ENCODE measurements at regions not wholly inside any gene's neighbourhood (a gene's known extent, or its start where the extent isn't known, plus 50 kb on each side); places are given as distances from the start of the nearest gene placed in this dataset.
"Not testable (repeated sequence)": the region's sequence is repeated elsewhere in the genome, so short reads cannot be mapped to it uniquely, and the experiment has no call there.

DNA sequence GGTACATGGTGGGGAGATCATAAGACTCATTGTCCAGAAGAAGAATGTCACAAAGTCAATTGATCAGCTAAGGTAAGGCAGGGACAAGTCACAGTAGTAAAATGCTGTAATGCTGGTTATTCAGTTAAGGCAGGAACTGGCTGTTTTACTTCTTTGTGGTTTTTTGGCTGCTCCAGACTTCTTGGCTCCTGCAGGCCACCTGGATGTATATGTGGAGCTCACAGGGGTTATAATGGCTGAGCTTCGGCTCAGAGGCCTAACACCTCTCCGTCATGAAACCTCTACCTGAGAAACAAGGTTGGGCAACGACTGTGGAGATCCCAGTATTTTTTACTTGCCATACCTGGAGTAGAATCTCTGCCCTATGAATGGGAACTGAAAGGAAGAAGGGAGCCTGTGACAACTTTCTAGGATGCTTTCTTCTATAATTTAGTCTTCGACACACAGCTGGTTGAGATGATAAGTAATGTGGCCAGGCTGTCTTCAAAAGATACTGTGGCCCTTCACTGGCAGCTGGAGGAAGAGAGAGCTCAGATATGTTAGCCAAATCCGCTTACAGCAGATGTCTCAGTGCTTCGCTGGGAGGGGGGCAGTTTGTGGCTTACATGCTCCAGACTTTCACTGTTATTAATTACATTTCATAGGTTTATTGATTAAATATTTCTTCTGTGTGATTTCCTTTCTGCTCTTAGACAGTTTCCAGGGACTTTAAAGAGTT, 887.8 kb downstream of the IGSF11 start:
- DNase-seq = no peak

DNA sequence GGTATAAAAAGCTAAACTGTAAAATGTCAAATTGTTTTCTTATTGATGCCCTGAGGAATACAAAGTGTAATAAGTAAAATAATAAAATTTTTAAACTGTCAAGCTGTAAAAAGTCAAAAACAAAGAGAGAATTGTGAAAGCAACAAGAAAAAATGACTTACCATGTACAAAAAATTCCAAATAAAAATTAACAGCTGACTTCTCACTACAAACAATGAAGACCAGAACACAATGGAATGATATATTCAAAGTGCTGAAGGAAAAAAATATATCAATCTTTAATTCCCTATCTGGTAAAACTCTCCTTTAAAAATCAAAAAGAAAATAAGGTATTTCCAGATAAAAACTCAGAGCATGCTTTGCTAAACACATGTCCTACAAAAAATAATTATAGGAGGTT, 883.5 kb downstream of the IGSF11 start:
- no peak for DNase-seq

DNA sequence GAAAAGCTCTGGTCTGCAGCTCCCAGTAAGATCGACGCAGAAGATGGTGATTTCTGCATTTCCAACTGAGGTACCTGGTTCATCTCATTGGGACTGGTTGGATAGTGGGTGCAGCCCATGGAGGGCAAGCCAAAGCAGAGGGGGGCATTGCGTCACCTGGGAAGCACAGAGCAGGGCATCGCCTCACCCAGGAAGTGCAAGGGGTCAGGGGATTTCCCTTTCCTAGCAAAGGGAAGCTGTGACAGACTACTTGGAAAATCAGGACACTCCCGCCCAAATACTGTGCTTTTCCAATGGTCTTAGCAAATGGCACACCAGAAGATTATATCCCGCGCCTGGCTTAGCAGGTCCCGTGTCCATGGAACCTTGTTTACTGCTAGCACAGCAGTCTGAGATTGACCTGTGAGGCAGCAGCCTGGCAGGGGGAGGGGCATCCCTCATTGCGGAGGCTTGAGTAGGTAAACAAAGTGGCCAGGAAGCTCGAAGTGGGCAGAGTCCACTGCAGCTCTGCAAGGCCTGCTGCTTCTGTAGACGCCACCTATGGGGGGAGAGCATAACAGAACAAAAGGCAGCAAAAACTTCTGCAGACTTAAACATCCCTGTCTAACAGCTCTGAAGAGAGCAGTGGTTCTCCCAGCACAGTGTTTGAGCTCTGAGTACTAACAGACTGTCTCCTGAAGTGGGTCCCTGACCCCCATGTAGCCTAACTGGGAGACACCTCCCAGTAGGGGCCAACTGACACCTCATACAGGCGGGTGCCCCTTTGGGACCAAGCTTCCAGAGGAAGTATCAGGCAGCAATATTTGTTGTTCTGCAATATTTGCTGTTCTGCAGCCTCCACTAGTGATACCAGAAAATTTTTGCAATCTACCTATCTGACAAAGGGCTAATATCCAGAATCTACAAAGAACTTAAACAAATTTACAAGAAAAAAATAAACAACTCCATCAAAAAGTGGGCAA, 871.7 kb downstream of the IGSF11 start:
- DNase-seq = not testable (repeated sequence)

DNA sequence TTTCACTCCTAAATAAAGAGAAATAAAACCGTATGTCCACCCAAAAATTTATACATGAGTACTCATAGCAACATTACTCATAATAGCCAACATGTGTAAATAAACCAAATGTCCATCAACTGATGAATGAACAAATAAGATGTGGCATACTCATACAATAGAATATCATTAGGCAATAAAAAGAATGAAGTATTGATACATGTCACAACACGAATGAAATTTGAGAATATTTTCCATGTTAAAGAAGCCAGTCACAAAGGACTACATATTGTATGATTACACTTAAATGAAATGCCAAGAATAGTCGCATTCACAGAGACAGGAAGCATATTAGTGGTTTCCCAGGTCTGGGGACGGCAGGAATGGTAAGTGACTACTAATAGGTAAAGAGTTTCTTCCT, 869.2 kb downstream of the IGSF11 start:
- no peak for DNase-seq

DNA sequence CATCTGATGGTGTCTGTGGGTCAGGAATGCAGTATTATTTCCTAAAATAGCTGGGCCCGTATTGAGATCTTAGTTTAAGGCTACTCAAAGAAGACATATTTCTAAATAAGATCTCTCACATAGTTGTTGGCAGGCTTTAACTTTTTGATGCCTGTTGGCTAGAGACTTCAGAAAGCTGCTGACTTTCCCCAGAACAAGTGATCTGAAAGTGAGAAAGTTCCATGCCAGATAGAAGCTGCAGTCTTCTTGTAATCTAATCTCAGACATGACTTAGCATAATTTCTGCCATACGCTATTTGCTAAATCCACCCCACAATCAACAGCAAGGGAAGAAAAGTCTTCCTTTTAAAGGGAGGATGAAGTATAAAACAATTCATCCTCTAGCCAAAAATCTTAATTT, 867.1 kb downstream of the IGSF11 start:
- DNase-seq = no peak

GRCh38 chr3:118168175-118168574, 866.5 kb downstream of the IGSF11 start:
- DNase-seq = no peak

DNA sequence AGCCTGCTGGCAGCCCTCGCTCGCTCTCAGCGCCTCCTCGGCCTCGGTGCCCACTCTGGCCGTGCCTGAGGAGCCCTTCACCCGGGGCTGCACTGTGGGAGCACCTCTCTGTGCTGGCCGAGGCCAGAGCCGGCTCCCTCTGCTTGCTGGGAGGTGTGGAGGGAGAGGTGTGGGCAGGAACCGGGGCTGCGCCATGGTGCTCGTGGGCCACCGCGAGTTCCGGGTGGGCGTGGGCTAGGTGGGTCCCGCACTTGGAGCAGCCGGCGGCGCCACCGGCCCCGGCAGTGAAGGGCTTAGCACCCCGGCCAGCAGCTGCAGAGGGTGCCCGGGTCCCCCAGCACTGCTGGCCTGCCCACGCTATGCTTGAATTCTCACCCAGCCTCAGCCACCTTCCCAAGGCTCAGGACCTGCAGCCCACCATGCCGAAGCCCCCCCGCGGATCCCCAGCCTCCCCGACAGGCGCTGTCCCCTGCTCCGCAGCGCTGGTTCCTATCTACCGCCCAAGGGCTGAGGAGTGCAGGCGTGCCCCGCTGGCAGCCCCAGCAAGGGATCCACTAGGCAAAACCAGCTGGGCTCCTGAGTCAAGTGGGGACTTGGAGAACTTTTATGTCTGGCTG, 863.3 kb downstream of the IGSF11 start:
- no peak for DNase-seq

DNA sequence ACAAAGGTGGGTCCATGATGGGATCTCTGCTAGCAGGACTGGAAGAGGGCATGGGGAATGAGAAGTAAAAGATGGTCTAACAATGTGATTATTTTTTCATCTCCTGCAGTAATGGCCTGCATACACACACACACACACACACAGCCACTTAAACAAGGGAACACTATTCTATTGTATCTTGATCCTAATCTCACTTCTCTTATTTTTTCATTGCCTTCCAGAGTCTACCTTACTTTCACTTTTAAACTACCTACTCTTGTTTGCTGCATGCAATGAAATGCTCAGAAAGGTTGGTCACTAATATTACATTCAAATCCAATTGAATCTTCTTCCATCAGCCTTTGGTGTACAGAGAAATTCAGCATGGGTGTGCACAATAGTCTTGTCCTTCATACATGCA, 853.8 kb downstream of the IGSF11 start:
- DNase-seq = no peak

DNA sequence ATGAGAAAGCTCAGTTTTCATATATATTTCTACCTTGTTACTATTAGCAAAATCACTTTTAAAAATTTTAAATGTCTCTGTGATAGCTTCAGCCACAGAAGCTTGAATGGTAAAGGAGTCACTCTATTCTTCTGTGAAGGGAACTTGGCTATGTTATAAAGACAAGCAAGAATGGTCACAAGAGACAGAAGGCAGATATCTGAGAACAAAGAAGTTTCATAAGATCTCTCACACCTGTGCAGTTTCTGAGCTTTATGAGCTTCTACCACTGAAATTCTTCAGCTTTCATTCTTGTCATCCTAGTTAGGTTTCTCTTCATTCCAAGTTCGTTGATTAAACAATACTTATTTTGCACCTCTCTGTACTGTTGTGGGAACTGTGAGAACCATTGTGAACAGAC, 853.4 kb downstream of the IGSF11 start:
- DNase-seq = no peak

DNA sequence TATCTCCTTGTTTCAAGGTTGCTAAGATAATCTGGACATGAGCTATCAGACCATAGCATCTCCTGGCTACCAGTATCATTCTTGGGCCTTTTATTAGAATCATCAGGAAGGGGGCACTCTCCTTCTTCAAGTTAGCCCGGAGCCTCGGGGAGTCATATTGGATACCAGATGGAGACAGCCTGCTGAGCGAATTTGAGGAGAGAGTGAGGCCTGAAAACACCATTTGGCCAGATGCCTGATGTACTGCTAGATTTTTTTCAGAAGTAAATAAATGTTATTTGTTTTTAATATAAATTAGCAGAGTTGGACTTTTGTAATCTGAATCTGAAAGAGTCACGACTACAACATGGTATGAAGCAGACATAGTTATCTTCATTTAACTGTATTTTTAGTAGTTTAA, 848.6 kb downstream of the IGSF11 start:
- no peak for DNase-seq

- DNase-seq = no peak
Observed at GRCh38 chr3:118187221-118187620, 847.4 kb downstream of the IGSF11 start.

GRCh38 chr3:118196183-118196582, 838.5 kb downstream of the IGSF11 start:
- DNase-seq = no peak

DNA sequence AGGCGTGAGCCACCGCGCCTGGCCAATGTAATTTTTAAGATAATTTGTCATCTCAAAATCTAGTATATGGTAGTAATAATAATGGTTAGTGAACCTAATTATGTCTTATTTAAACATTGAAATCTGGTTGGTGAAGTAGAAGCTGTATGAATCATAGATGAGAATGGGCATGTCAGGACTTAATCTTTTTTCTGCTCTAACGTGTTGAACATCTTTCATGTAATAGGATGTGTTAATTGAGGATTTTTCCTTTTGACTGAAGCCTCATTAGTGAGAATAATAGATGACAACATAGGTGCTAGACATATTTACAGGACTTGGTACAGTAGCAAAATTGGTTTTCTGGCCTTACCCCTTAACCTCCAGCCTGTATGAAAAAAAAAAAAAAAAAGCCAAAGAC, 835.6 kb downstream of the IGSF11 start:
- DNase-seq = no peak

GRCh38 chr3:118204052-118204656, 830.5 kb downstream of the IGSF11 start:
- DNase-seq = no peak

DNA sequence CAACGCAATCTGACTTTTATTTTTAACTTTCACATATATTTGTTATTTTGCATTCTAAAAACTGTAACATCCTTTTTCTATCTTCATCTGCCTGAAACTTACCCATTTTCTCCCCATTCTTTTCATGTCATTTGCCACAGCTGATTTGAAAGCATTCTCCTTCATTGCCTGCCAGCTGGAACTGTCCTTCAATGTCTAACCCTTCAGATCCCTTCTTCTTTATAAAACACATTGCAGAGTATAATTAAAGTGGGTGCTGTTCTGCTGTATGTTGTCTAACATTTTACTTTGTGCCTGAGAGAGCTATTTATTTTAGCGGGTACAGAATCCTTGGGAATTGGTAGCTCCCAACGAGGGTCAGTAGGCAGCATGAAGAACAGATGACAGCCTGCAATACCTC, 827.4 kb downstream of the IGSF11 start:
- DNase-seq = no peak

DNA sequence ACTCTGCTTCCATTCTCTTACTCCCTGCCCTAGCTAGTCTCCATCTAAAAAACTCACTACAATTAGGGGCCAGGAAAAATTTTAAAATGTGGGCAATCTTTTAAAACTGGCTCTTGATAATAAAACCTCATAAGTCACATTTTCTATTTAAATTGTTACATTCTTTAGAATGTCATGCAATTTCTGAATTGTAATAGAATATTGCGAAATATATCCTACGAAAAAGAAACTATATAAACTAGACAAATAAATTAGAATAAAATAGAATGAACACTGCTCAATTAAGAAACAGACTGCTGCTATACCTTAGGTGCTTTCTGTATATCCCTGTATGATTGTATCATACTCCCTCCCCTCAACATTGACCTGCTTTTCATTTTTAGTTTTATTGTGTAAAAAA, 826.0 kb downstream of the IGSF11 start:
- DNase-seq = no peak

DNA sequence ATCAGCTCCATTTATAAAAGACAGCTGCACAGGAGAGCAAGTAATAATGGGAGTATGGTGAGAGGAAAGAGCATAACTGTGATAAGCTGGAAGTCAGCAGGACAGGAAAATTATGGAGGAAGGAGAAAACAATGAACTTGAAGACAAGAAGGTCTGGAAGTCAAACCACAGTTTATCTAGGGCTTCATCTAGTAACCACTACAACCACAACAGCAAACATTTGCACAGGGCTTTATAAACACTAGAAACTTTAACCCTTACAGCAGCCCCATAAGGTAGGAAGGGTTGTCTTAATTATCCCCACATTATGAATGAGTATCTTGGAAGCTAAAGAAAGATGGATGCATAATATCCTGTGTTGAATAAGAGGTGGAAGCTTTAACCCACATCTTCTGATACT, 820.8 kb downstream of the IGSF11 start:
- no peak for DNase-seq

DNA sequence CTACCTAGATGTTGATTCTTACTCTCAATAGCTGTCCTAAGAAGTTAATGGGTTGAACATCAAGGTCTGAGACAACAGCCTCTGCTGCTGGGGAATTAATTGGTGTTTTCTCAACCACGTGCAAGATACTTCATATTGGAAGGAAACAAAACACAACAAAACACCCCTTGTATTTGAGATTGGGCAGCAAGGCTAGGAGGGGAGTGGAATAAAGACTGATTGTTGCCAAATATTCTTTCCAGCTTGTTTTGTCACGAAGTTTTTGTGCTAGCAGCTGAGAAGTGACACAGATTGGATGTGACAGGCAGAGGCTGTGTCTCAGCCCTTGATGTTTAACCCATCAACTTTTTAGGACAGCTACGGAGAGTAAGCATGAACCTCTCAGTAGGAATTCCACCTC, 808.4 kb downstream of the IGSF11 start:
- DNase-seq = no peak

DNA sequence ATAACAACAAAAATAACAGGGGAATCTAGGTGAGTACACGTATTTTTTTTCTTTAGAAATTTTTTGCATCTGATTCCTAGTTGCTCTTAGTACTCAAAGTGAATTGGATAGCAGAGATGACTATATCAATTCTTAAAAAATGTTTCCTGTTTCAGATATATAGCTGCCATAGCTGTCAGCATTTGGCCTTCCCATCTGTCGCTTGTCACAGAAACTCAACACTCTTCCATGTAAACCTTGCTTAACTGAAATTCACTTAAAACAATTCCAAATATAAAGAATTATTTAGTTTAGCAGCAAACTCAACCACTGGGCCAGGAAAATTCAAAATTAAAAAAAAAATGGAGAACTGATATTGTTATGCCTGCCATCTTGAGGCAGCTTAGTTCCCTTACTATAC, 807.5 kb downstream of the IGSF11 start:
- no peak for DNase-seq

DNA sequence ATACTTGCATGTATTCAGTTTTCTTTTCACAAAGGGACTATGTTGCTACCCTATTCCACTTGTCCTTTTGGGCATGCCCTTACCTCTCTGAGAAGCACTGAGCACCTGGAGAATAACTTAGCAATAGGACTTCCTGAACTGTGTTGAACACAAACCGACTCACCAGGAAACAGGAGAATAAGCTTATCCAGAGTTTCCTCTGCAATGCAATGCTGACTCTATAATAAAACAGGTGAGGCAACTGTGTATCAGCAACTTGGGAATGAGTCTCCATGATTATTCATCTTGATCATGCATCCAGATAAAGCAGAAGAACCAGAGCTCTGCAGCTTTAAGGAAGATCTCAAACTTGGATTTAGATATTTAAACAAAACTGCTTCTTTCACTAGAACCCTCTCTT, 806.5 kb downstream of the IGSF11 start:
- no peak for DNase-seq

- DNase-seq = no peak
Observed at GRCh38 chr3:118229196-118229595, 805.5 kb downstream of the IGSF11 start.

GRCh38 chr3:118231578-118231977, 803.1 kb downstream of the IGSF11 start:
- DNase-seq = no peak

DNA sequence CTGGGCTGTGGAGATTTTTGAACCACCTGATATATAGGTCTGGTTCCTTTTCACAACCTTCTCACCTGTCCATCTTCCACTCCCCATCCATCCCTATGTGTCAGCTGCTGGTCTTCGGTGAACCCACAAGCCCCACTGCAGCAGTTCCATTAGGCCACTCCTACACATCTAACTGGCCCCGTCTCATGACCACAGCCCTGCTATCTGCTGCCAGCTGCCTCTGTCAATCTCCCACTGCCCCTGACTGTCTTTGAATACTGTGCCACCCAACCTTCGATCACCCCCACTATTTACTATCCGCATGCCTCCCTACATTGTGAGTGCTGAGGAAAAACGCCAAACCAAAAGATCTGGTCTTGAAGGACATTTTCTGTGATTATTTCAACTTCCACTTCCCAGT, 795.4 kb downstream of the IGSF11 start:
- DNase-seq = no peak

All from NCI-H526 treated with DMSO at 0.1 percent for 48 hours (cell line).